Astrocyte (in vitro differentiated cells and primary cell): ENCODE measurements at regions not wholly inside any gene's neighbourhood (a gene's known extent, or its start where the extent isn't known, plus 50 kb on each side); places are given as distances from the start of the nearest gene placed in this dataset.

Experiments
- DNase-seq: peaks from one replicate; pipeline ENCODE4 v3.0.0-alpha.2; 2010; ENCODE audit warnings: low read depth
- FAIRE-seq: peaks from 2 replicates; lab custom pipeline; 2011; peaks lifted over from hg19 to GRCh38; lab: Jason Lieb, UNC
- H2AFZ ChIP-seq: 2 replicates; pipeline ENCODE4 v1.6.0; 2012; ENCODE audit warnings: low read depth, low read length, inconsistent platforms
- H3K27ac ChIP-seq: 2 replicates; pipeline ENCODE4 v1.5.1; 2011; ENCODE audit warnings: low read depth, low read length, inconsistent platforms
- H3K27me3 ChIP-seq: 2 replicates; pipeline ENCODE4 v1.6.0; 2011; ENCODE audit warnings: low read length, inconsistent platforms; ENCODE audit not compliant: insufficient read depth
- H3K36me3 ChIP-seq: 2 replicates; pipeline ENCODE4 v1.5.1; 2011; ENCODE audit warnings: low read length, inconsistent platforms; ENCODE audit not compliant: insufficient read depth
- H3K4me1 ChIP-seq: 2 replicates; pipeline ENCODE4 v1.5.1; 2011; ENCODE audit warnings: low read length, inconsistent platforms; ENCODE audit not compliant: insufficient read depth
- H3K4me2 ChIP-seq: 2 replicates; pipeline ENCODE4 v1.6.0; 2012; ENCODE audit warnings: low read length, inconsistent platforms
- H3K4me3 ChIP-seq: 2 replicates; pipeline ENCODE4 v1.5.1; 2011; ENCODE audit warnings: low read depth, mild to moderate bottlenecking, low read length, inconsistent platforms; ENCODE audit not compliant: insufficient read depth
- H3K79me2 ChIP-seq: 2 replicates; pipeline ENCODE4 v1.6.0; 2012; ENCODE audit warnings: mild to moderate bottlenecking, low read length, inconsistent platforms; ENCODE audit not compliant: insufficient read depth
- H3K9ac ChIP-seq: 2 replicates; pipeline ENCODE4 v1.6.0; 2012; ENCODE audit warnings: mild to moderate bottlenecking, low read length, inconsistent platforms
- H3K9me3 ChIP-seq: 2 replicates; pipeline ENCODE4 v1.5.1; 2012; ENCODE audit warnings: low read depth, mild to moderate bottlenecking, low read length, inconsistent platforms; ENCODE audit not compliant: insufficient read depth
- H4K20me1 ChIP-seq: 2 replicates; pipeline ENCODE4 v1.6.0; 2012; ENCODE audit warnings: low read length, inconsistent platforms; ENCODE audit not compliant: insufficient read depth
- H3K27ac Mint-ChIP-seq: one replicate; pipeline ENCODE4 v1.8.0; 2021; ENCODE audit warnings: mild to moderate bottlenecking, mixed read lengths; ENCODE audit not compliant: unreplicated experiment
- H3K27me3 Mint-ChIP-seq: one replicate; pipeline ENCODE4 v1.8.0; 2021; ENCODE audit warnings: low read depth, mixed read lengths; ENCODE audit not compliant: unreplicated experiment
- H3K36me3 Mint-ChIP-seq: one replicate; pipeline ENCODE4 v1.8.0; 2021; ENCODE audit warnings: low read depth, mixed read lengths; ENCODE audit not compliant: unreplicated experiment
- H3K4me1 Mint-ChIP-seq: one replicate; pipeline ENCODE4 v1.8.0; 2021; ENCODE audit warnings: low read depth, mixed read lengths; ENCODE audit not compliant: unreplicated experiment
- H3K4me3 Mint-ChIP-seq: one replicate; pipeline ENCODE4 v1.8.0; 2021; ENCODE audit warnings: mild to moderate bottlenecking, moderate library complexity, mixed read lengths; ENCODE audit not compliant: unreplicated experiment
- H3K9me3 Mint-ChIP-seq: one replicate; pipeline ENCODE4 v1.8.0; 2021; ENCODE audit warnings: mild to moderate bottlenecking, mixed read lengths; ENCODE audit not compliant: unreplicated experiment
- CTCF ChIP-seq: IDR thresholded peaks from 2 replicates; pipeline ENCODE4 v1.5.1; 2011; ENCODE audit warnings: low read depth, mild to moderate bottlenecking, inconsistent platforms, low read length, moderate library complexity; ENCODE audit not compliant: insufficient read depth
- EZH2 ChIP-seq: IDR thresholded peaks from 2 replicates; pipeline ENCODE4 v1.6.1; 2012; ENCODE audit warnings: mild to moderate bottlenecking, low read length, inconsistent platforms; ENCODE audit not compliant: insufficient read depth

DNA sequence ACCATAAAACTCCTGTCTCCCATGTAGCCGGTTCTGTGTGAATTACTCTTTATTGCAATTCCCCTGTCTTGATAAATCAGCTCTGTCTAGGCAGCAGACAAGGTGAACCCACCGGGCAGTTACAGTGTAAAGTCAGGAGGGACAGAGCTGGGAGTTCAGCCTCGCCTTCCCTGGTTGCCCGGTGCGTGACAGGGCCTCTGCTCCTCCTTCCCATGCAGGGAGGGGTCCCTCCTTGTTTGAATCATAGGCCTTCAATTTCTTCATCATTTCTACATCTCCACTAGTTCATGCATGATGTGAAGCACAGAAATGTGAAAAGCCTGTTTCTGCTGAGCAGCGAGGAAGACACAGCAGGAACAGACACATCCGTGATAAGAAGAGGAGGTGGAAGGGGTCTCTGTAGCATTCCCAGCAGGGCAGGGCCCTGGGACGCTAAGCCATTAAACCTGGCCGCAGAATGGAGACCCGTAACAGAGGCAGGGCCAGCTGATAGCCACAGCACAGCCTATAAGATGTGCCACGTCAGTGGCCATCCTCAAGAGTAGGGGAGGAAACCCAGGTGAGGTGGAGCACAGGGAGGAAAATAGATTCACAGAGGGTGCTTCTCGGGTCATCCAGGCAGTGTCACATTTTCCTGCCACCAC lies 106.7 kb upstream of the CST7 start:
- Mint-ChIP-seq H3K9me3 (peaks cover 5% of the 10 kb centered on the region), H3K27me3 (peaks cover 5% of the 10 kb centered on the region), H3K27ac (no peak overlapping the region), H3K36me3 (no peaks in the 10 kb centered on the region), H3K4me3 (no peak overlapping the region), H3K4me1 (peaks cover 18% of the 10 kb centered on the region)
- no peaks in the 10 kb centered on the region for H3K9me3 ChIP-seq
- H3K79me2 ChIP-seq = no peaks in the 10 kb centered on the region
- DNase-seq (no peak), FAIRE-seq (no peak)
- H3K4me2 ChIP-seq = no peak overlapping the region
- H3K27ac ChIP-seq = no peak overlapping the region
- H3K9ac ChIP-seq = no peak overlapping the region
- TF ChIP-seq CTCF = no peak
- TF ChIP-seq EZH2 = no peak
- H3K27me3 ChIP-seq = no peaks in the 10 kb centered on the region
- no peak overlapping the region for H2AFZ ChIP-seq
- no peaks in the 10 kb centered on the region for H3K36me3 ChIP-seq
- peaks cover 16% of the 10 kb centered on the region for H3K4me1 ChIP-seq
- no peaks in the 10 kb centered on the region for H4K20me1 ChIP-seq
- H3K4me3 ChIP-seq = no peak overlapping the region

- Histone ChIP-seq H3K27me3 (no peaks in the 10 kb centered on the region), H2AFZ (no peak overlapping the region), H4K20me1 (no peaks in the 10 kb centered on the region), H3K4me1 (peaks cover 8% of the 10 kb centered on the region), H3K9ac (no peak overlapping the region), H3K4me2 (no peak overlapping the region), H3K4me3 (no peak overlapping the region), H3K27ac (no peak overlapping the region), H3K36me3 (no peaks in the 10 kb centered on the region), H3K9me3 (no peaks in the 10 kb centered on the region), H3K79me2 (no peaks in the 10 kb centered on the region)
- Mint-ChIP-seq H3K27me3 (peaks cover 5% of the 10 kb centered on the region), H3K9me3 (peaks cover 8% of the 10 kb centered on the region), H3K36me3 (no peaks in the 10 kb centered on the region), H3K27ac (no peak overlapping the region), H3K4me3 (no peak overlapping the region), H3K4me1 (peaks cover 11% of the 10 kb centered on the region)
- FAIRE-seq (no peak), DNase-seq (no peak)
- TF ChIP-seq EZH2 (no peak), CTCF (no peak)
Observed at GRCh38 chr20:24842918-24843715, 106.0 kb upstream of the CST7 start.

DNA sequence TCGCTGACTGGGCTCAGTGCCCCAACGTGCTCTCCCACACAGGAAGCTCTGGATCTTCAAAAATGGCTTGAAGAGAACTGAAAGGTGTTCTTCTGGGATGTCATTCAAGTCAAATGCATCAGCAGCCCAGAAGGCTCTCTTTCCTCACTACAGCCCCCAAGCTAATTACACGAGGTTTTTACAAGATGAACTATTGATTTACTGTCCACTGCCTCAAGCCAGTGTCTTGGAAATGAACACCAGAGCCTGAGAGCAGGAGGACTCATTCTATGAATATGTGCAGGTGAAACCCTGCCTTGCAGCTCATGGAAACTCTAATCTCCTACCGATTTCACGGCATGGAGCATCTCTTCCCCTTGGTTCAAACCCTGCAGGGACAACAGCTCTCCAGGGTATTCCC lies 98.9 kb upstream of the CST7 start:
- no peak for FAIRE-seq
- Mint-ChIP-seq H3K4me3 (no peak overlapping the region), H3K36me3 (no peaks in the 10 kb centered on the region), H3K9me3 (peaks cover 13% of the 10 kb centered on the region), H3K27ac (no peak overlapping the region), H3K27me3 (peaks cover 14% of the 10 kb centered on the region), H3K4me1 (no peaks in the 10 kb centered on the region)
- no peak for DNase-seq
- no peaks in the 10 kb centered on the region for H3K4me1 ChIP-seq
- no peaks in the 10 kb centered on the region for H3K27me3 ChIP-seq
- no peaks in the 10 kb centered on the region for H3K9me3 ChIP-seq
- TF ChIP-seq EZH2 (no peak), CTCF (no peak)
- H4K20me1 ChIP-seq = no peaks in the 10 kb centered on the region
- H3K79me2 ChIP-seq = no peaks in the 10 kb centered on the region
- H3K4me2 ChIP-seq = no peak overlapping the region
- H3K4me3 ChIP-seq = no peak overlapping the region
- no peaks in the 10 kb centered on the region for H3K36me3 ChIP-seq
- H3K27ac ChIP-seq = no peak overlapping the region
- no peak overlapping the region for H3K9ac ChIP-seq
- H2AFZ ChIP-seq = no peak overlapping the region
